Embryonic facial prominence (tissue), 1 donor: ENCODE measurements at regions not wholly inside any gene's neighbourhood (a gene's known extent, or its start where the extent isn't known, plus 50 kb on each side); places are given as distances from the start of the nearest gene placed in this dataset.

Source experiments
- DNase-seq: peaks from one replicate; pipeline ENCODE4 v3.0.0-alpha.2; 2016; ENCODE audit errors: extremely low spot score

- no peak for DNase-seq
Measured at GRCh38 chr10:90674928-90675327, 182.9 kb downstream of the HTR7 start.

DNA sequence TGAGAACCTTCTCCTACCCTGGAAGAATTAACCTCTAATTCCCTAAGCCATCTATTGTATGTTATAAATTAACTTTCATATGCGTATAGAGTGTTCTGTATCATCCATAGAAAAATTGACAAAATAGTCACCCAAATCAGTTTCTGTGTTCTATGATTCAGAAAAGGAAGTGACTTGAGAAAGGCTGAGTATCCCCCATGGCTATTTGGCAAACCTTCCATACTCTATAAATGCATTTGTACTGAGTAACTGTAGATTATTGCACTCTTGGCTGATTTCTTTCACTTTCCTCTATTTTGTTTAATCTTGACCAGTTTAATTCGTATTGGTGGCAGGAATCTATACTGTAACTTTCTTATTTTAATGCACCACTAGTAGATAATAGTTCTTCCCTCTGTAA is 182.2 kb downstream of the HTR7 start:
- no peak for DNase-seq
